HUES64 (cell line): ENCODE measurements at regions not wholly inside any gene's neighbourhood (a gene's known extent, or its start where the extent isn't known, plus 50 kb on each side); places are given as distances from the start of the nearest gene placed in this dataset.
"Not testable (repeated sequence)": the region's sequence is repeated elsewhere in the genome, so short reads cannot be mapped to it uniquely, and the experiment has no call there.

Experiments
- H3K27ac ChIP-seq: 2 replicates; pipeline ENCODE4 v1.7.0; 2013; ENCODE audit warnings: low read depth, low read length, inconsistent platforms
- H3K27me3 ChIP-seq: 2 replicates; pipeline ENCODE4 v1.6.1; 2013; ENCODE audit warnings: mild to moderate bottlenecking, low read length; ENCODE audit not compliant: insufficient read depth
- H3K36me3 ChIP-seq: 2 replicates; pipeline ENCODE4 v1.6.1; 2013; ENCODE audit warnings: mild to moderate bottlenecking, low read length; ENCODE audit not compliant: insufficient read depth
- H3K4me1 ChIP-seq: 2 replicates; pipeline ENCODE4 v1.6.1; 2013; ENCODE audit warnings: mild to moderate bottlenecking, low read length, moderate library complexity; ENCODE audit not compliant: insufficient read depth
- H3K4me3 ChIP-seq: 2 replicates; pipeline ENCODE4 v1.5.1; 2013; ENCODE audit warnings: mild to moderate bottlenecking, low read length, moderate library complexity
- H3K9ac ChIP-seq: 2 replicates; pipeline ENCODE4 v1.6.1; 2013; ENCODE audit warnings: mild to moderate bottlenecking, low read depth, low read length
- H3K9me3 ChIP-seq: 2 replicates; pipeline ENCODE4 v1.6.1; 2013; ENCODE audit warnings: low read depth, low read length; ENCODE audit not compliant: insufficient read depth
- WGBS: fragments of 150-250, 120-280 bp; methylation state at CpG from one replicate; pipeline ENCODE4 v1.1.7; 2013; ENCODE audit warnings: missing lambda C conversion rate; 5-methylcytosine and 5-hydroxymethylcytosine counted together

GRCh38 chr3:84666468-84666867 is 292.3 kb upstream of the CADM2 start:
- no peaks in the 10 kb centered on the region for H3K36me3 ChIP-seq
- no peaks in the 10 kb centered on the region for H3K27me3 ChIP-seq
- no peak overlapping the region for H3K9ac ChIP-seq
- H3K9me3 ChIP-seq = no peaks in the 10 kb centered on the region
- H3K4me1 ChIP-seq = no peaks in the 10 kb centered on the region
- no peak overlapping the region for H3K4me3 ChIP-seq
- H3K27ac ChIP-seq = no peak overlapping the region

GRCh38 chr3:84679211-84679610 is 279.6 kb upstream of the CADM2 start:
- Histone ChIP-seq H3K36me3 (no peaks in the 10 kb centered on the region), H3K4me3 (no peak overlapping the region), H3K27ac (no peak overlapping the region), H3K9me3 (no peaks in the 10 kb centered on the region), H3K4me1 (no peaks in the 10 kb centered on the region), H3K9ac (no peak overlapping the region), H3K27me3 (no peaks in the 10 kb centered on the region)

- Histone ChIP-seq H3K27me3 (no peaks in the 10 kb centered on the region), H3K4me3 (no peak overlapping the region), H3K4me1 (no peaks in the 10 kb centered on the region), H3K9me3 (no peaks in the 10 kb centered on the region), H3K36me3 (no peaks in the 10 kb centered on the region), H3K9ac (no peak overlapping the region), H3K27ac (no peak overlapping the region)
These were observed 278.1 kb upstream of the CADM2 start for GRCh38 chr3:84680700-84681099.

GRCh38 chr3:84683493-84683892 is 275.3 kb upstream of the CADM2 start:
- no peak overlapping the region for H3K27ac ChIP-seq
- 87% methylated on average over 2 of the region's 2 CpGs for WGBS

GRCh38 chr3:84685467-84685866 is 273.3 kb upstream of the CADM2 start:
- WGBS = 100% methylated on average over 3 of the region's 3 CpGs
- no peak overlapping the region for H3K9ac ChIP-seq
- no peak overlapping the region for H3K4me3 ChIP-seq
- no peaks in the 10 kb centered on the region for H3K36me3 ChIP-seq
- no peaks in the 10 kb centered on the region for H3K27me3 ChIP-seq
- no peaks in the 10 kb centered on the region for H3K9me3 ChIP-seq
- H3K27ac ChIP-seq = no peak overlapping the region
- H3K4me1 ChIP-seq = no peaks in the 10 kb centered on the region

More at GRCh38 chr3:84683493-84683892, 275.3 kb upstream of the CADM2 start:
- Histone ChIP-seq H3K36me3 (no peaks in the 10 kb centered on the region), H3K9ac (no peak overlapping the region), H3K27me3 (no peaks in the 10 kb centered on the region), H3K9me3 (no peaks in the 10 kb centered on the region), H3K4me1 (no peaks in the 10 kb centered on the region), H3K4me3 (no peak overlapping the region)

- Histone ChIP-seq H3K9ac (no peak overlapping the region), H3K4me3 (no peak overlapping the region), H3K4me1 (no peaks in the 10 kb centered on the region), H3K9me3 (no peaks in the 10 kb centered on the region), H3K27me3 (no peaks in the 10 kb centered on the region), H3K27ac (no peak overlapping the region), H3K36me3 (no peaks in the 10 kb centered on the region)
- WGBS = 94% methylated on average over 2 of the region's 2 CpGs
These were observed 266.5 kb upstream of the CADM2 start for GRCh38 chr3:84692261-84692660.

GRCh38 chr3:84710288-84710687 is 248.5 kb upstream of the CADM2 start:
- H3K9ac ChIP-seq, H3K36me3 ChIP-seq, H3K27ac ChIP-seq, H3K4me1 ChIP-seq, H3K27me3 ChIP-seq, H3K4me3 ChIP-seq: not testable (repeated sequence)
- WGBS = 80% methylated on average over 1 of the region's 1 CpG
- H3K9me3 ChIP-seq = peaks cover 11% of the 10 kb centered on the region; the same call in 1 of the 2 replicates

- 91% methylated on average over 3 of the region's 3 CpGs for WGBS
- no peak overlapping the region for H3K4me3 ChIP-seq
- H3K27me3 ChIP-seq = no peaks in the 10 kb centered on the region
- no peaks in the 10 kb centered on the region for H3K36me3 ChIP-seq
- H3K9ac ChIP-seq = no peak overlapping the region
- H3K27ac ChIP-seq = no peak overlapping the region
- no peaks in the 10 kb centered on the region for H3K9me3 ChIP-seq
- no peaks in the 10 kb centered on the region for H3K4me1 ChIP-seq
These were observed 240.9 kb upstream of the CADM2 start for GRCh38 chr3:84717894-84718293.

GRCh38 chr3:84724877-84725276 is 233.9 kb upstream of the CADM2 start:
- WGBS = 83% methylated on average over 4 of the region's 4 CpGs
- H3K36me3 ChIP-seq = no peaks in the 10 kb centered on the region
- H3K4me3 ChIP-seq = no peak overlapping the region
- no peak overlapping the region for H3K27ac ChIP-seq
- H3K9ac ChIP-seq = no peak overlapping the region
- no peaks in the 10 kb centered on the region for H3K9me3 ChIP-seq
- no peaks in the 10 kb centered on the region for H3K27me3 ChIP-seq
- peaks cover 4% of the 10 kb centered on the region; the same call in 1 of the 2 replicates for H3K4me1 ChIP-seq

GRCh38 chr3:84727616-84728015 is 231.2 kb upstream of the CADM2 start:
- H3K9me3 ChIP-seq = no peaks in the 10 kb centered on the region
- no CpG with 5 or more reads among the region's 1 CpG for whole genome bisulfite sequencing
- no peaks in the 10 kb centered on the region for H3K27me3 ChIP-seq
- no peak overlapping the region for H3K4me3 ChIP-seq
- H3K4me1 ChIP-seq = peaks cover 4% of the 10 kb centered on the region; the same call in 1 of the 2 replicates
- H3K36me3 ChIP-seq = no peaks in the 10 kb centered on the region
- H3K27ac ChIP-seq = no peak overlapping the region
- no peak overlapping the region for H3K9ac ChIP-seq

GRCh38 chr3:84734731-84735130 is 224.1 kb upstream of the CADM2 start:
- H3K9ac ChIP-seq, H3K9me3 ChIP-seq, H3K36me3 ChIP-seq, H3K27me3 ChIP-seq, H3K4me3 ChIP-seq, H3K4me1 ChIP-seq, H3K27ac ChIP-seq: not testable (repeated sequence)
- WGBS = no CpG with 5 or more reads among the region's 1 CpG

- no peak overlapping the region for H3K4me3 ChIP-seq
- WGBS = 93% methylated on average over 2 of the region's 2 CpGs
These were observed 220.7 kb upstream of the CADM2 start for GRCh38 chr3:84738086-84738485.

More at GRCh38 chr3:84738086-84738485, 220.7 kb upstream of the CADM2 start:
- Histone ChIP-seq H3K36me3 (no peaks in the 10 kb centered on the region), H3K27ac (no peak overlapping the region), H3K9ac (no peak overlapping the region), H3K27me3 (no peaks in the 10 kb centered on the region), H3K9me3 (no peaks in the 10 kb centered on the region), H3K4me1 (no peaks in the 10 kb centered on the region)
